HepG2 (cell line): ENCODE measurements at regions not wholly inside any gene's neighbourhood (a gene's known extent, or its start where the extent isn't known, plus 50 kb on each side); places are given as distances from the start of the nearest gene placed in this dataset.

Source experiments
- ATAC-seq: fragments of 200-7000 bp; cut with Tn5 transposase; 3 replicates; pipeline ENCODE4 v1.9.1; 2020; ENCODE audit warnings: mild to moderate bottlenecking, moderate library complexity
- BruUV-seq: library from RNA; stranded (reverse); fragments of 400-500 nt; replicated peaks from 2 replicates; lab custom pipeline; 2021; lab: Mats Ljungman, UMichigan
- CTCF ChIA-PET: fragments of 300-600 bp; formaldehyde crosslinking; extraction: SDS; loops from one replicate; lab custom pipeline; 2021; ENCODE audit warnings: low total read pairs, inconsistent platforms, low intra/inter-chr PET ratio; lab: Yijun Ruan, JAX
- POLR2A ChIA-PET: fragments of 350-600 bp; sonication (Branson Sonifier 250); formaldehyde crosslinking; loops from one replicate; lab custom pipeline; 2020; ENCODE audit warnings: antibody characterized with exemption, inconsistent platforms; lab: Yijun Ruan, JAX
- DNase-seq: peaks from one replicate; pipeline ENCODE4 v3.0.0-alpha.2; 2015; ENCODE audit warnings: low spot score
- FAIRE-seq: peaks from 3 replicates; lab custom pipeline; 2011; peaks lifted over from hg19 to GRCh38; lab: Jason Lieb, UNC
- H2AFZ ChIP-seq: one replicate; pipeline ENCODE4 v1.6.1; 2011; ENCODE audit warnings: low read length, inconsistent platforms
- H3K27ac ChIP-seq: fragments of 300-600 bp; 3 replicates; pipeline ENCODE4 v1.8.0; 2011; ENCODE audit warnings: mixed run types, mild to moderate bottlenecking, mixed read lengths, low read length, inconsistent platforms; ENCODE audit not compliant: insufficient read depth; ENCODE audit errors: extremely low read length
- H3K27me3 ChIP-seq, 2 experiments: fragments of 200-600 bp in 1 of 2; 2 replicates in 1 of 2; 3 replicates in 1 of 2; pipeline versions ENCODE4 v1.6.0 to v1.8.0; 2011; ENCODE audit warnings: low read length in 2 of 2, mild to moderate bottlenecking in 2 of 2, moderate library complexity in 2 of 2, inconsistent platforms in 1 of 2; ENCODE audit not compliant: insufficient read depth in 2 of 2, control insufficient read depth in 1 of 2
- H3K36me3 ChIP-seq, 2 experiments: fragments of 200-600 bp in 1 of 2; replicated peaks in 1 of 2; 2 replicates in 1 of 2; 3 replicates in 1 of 2; pipeline versions ENCODE4 v1.5.1 to v1.8.0; 2011; ENCODE audit warnings: low read length in 2 of 2, inconsistent platforms in 1 of 2; ENCODE audit not compliant: insufficient read depth in 2 of 2, control insufficient read depth in 1 of 2
- H3K4me1 ChIP-seq: 2 replicates; pipeline ENCODE4 v1.5.1; 2012; ENCODE audit warnings: low read length, inconsistent platforms; ENCODE audit not compliant: insufficient read depth
- H3K4me2 ChIP-seq: 2 replicates; pipeline ENCODE4 v1.6.0; 2011; ENCODE audit warnings: low read depth, low read length, inconsistent platforms
- H3K4me3 ChIP-seq, 3 experiments: fragments of 200-600 bp in 1 of 3; sonication (generic), shearing (Covaris generic) in 1 of 3; replicated peaks in 1 of 3; 2 replicates each; pipeline ENCODE4 v1.5.1; 2011 to 2016; ENCODE audit warnings: low read length in 3 of 3, inconsistent platforms in 2 of 3, low read depth in 2 of 3, mild to moderate bottlenecking in 2 of 3, control low read depth in 1 of 3, mixed read lengths in 1 of 3; ENCODE audit not compliant: insufficient read depth in 1 of 3
- H3K79me2 ChIP-seq: one replicate; pipeline ENCODE4 v1.6.1; 2011; ENCODE audit warnings: low read length, inconsistent platforms; ENCODE audit not compliant: insufficient read depth
- H3K9ac ChIP-seq: 2 replicates; pipeline ENCODE4 v1.6.0; 2011; ENCODE audit warnings: mild to moderate bottlenecking, low read depth, low read length, inconsistent platforms; ENCODE audit not compliant: insufficient read depth
- H3K9me3 ChIP-seq: 2 replicates; pipeline ENCODE4 v1.5.1; 2012; ENCODE audit warnings: mild to moderate bottlenecking, low read length
- H4K20me1 ChIP-seq: 2 replicates; pipeline ENCODE4 v1.6.0; 2011; ENCODE audit warnings: inconsistent platforms, mild to moderate bottlenecking, low read length, moderate library complexity; ENCODE audit not compliant: insufficient read depth
- ATF7 ChIP-seq, 2 experiments: fragments of 450-650 bp in 1 of 2; sonication (generic) in 1 of 2; formaldehyde crosslinking in 1 of 2; IDR thresholded peaks; 2 replicates each; pipeline versions ENCODE4 v1.4.0 to v1.6.1; 2016 to 2020; ENCODE audit warnings: antibody characterized with exemption in 1 of 2, mild to moderate bottlenecking in 1 of 2, missing genetic modification reagents in 1 of 2
- IRF2 ChIP-seq: IDR thresholded peaks from 2 replicates; pipeline ENCODE4 v1.6.1; 2018; ENCODE audit warnings: missing genetic modification reagents, missing compliant biosample characterization
- REPIN1 ChIP-seq: sonication (generic); formaldehyde crosslinking; IDR thresholded peaks from 2 replicates; pipeline ENCODE4 v1.8.0; 2022; ENCODE audit warnings: missing genetic modification reagents, low read depth, mild to moderate bottlenecking, borderline replicate concordance
- SALL2 ChIP-seq: sonication (generic); formaldehyde crosslinking; IDR thresholded peaks from 2 replicates; pipeline ENCODE4 v1.8.1; 2023; ENCODE audit warnings: mild to moderate bottlenecking, missing genetic modification reagents, inconsistent platforms
- ZFP36 ChIP-seq: fragments of 150-350 bp; IDR thresholded peaks from 2 replicates; pipeline ENCODE4 v1.6.1; 2018; ENCODE audit warnings: borderline replicate concordance, low read length, low read depth; ENCODE audit not compliant: partially characterized antibody
- ZHX2 ChIP-seq, 2 experiments: sonication (generic) in 1 of 2; formaldehyde crosslinking in 1 of 2; IDR thresholded peaks; 2 replicates each; pipeline versions ENCODE4 v1.6.1 to v1.9.0; 2014 to 2022; ENCODE audit warnings: antibody characterized with exemption in 1 of 2, borderline replicate concordance in 1 of 2, inconsistent platforms in 1 of 2, low read depth in 1 of 2, missing genetic modification reagents in 1 of 2
- ZNF180 ChIP-seq: sonication (generic); formaldehyde crosslinking; IDR thresholded peaks from 2 replicates; pipeline ENCODE4 v1.4.0; 2020; ENCODE audit warnings: low read depth, missing genetic modification reagents, borderline replicate concordance
- ZNF670 ChIP-seq: sonication (generic); formaldehyde crosslinking; IDR thresholded peaks from 2 replicates; pipeline ENCODE4 v1.8.0; 2022; ENCODE audit warnings: mild to moderate bottlenecking, missing genetic modification reagents, borderline replicate concordance
- ZZZ3 ChIP-seq: sonication (generic); formaldehyde crosslinking; IDR thresholded peaks from 2 replicates; pipeline ENCODE4 v1.4.0; 2020; ENCODE audit warnings: missing genetic modification reagents, mild to moderate bottlenecking, borderline replicate concordance
- WGBS: methylation state at CpG from one replicate; pipeline ENCODE4 v1.1.6; 2017; ENCODE audit warnings: low lambda C conversion rate; 5-methylcytosine and 5-hydroxymethylcytosine counted together
- in situ Hi-C: cut with HindIII; loops from 2 replicates; pipeline ENCODE4 v1.10.0; 2017; ENCODE audit warnings: low pct_unique_long_range_greater_than_20kb; ENCODE audit not compliant: extremely low pct_ligation_motif_present
- intact Hi-C: fragments of 100-400 bp; cut with micrococcal nuclease; formaldehyde crosslinking; loops from one replicate; pipeline ENCODE4 v1.10.0; 2022; ENCODE audit not compliant: unreplicated experiment

DNA sequence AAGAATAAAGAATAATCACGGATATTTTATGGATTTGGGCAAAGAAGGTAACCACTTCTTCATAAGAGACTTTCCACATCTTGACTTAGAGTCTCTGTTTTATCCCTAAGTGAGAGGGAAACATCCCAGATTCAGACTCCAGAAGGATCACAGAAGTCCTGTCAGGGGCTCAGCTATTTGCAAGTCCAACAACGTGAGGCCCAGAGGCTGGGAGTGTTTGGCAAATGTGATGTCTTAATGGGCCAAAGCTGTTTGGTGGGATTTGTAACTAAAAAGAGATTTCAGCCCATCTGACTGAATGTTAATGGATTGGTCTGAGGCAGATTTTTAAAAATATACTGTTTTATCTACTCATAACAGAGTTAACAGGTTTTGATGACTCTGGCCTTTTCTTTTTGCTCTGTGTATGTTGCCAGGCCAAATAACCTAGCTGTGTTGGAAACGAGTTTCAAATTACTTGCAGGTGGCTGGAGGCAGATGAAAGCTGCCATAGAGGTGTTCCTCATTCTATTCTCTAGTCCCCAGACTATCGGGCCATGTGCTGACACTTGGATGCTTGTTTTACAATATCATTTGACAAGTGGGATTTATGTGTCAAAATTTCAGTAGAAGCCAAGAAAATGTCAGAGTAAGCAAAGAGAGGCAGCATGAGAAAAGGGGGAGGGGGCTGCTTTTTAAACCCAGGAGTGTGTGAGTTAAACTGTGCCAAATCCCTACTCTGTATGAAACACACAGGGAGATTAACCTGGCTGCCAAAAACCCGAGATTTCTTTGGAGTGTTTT is 330.9 kb downstream of the DCHS2 start (continued):
- TF ChIP-seq ZNF180 (no peak), ZFP36 (no peak), REPIN1 (CRISPR knock-in tag) (no peak), IRF2 (no peak), ZNF670 (CRISPR knock-in tag) (no peak), ZZZ3 (no peak)

- no peak for ATAC-seq
- WGBS, result 5% methylated on average over 6 of the region's 6 CpGs
Observed at GRCh38 chr4:154158361-154159155, 333.0 kb downstream of the DCHS2 start.

More at GRCh38 chr4:154158361-154159155, 333.0 kb downstream of the DCHS2 start:
- no TSS peak for BruUV-seq
- H4K20me1 ChIP-seq, result no peaks in the 10 kb centered on the region
- no peaks in the 10 kb centered on the region for H3K4me1 ChIP-seq
- H3K4me3 ChIP-seq, result no peak overlapping the region
- H3K9ac ChIP-seq, result no peak overlapping the region
- H2AFZ ChIP-seq, result no peak overlapping the region
- H3K36me3 ChIP-seq, result no peaks in the 10 kb centered on the region
- intact Hi-C loops, result no loop called here
- H3K9me3 ChIP-seq, result no peaks in the 10 kb centered on the region
- POLR2A ChIA-PET, result no interaction called here
- no peak overlapping the region for H3K27ac ChIP-seq
- H3K27me3 ChIP-seq, result no peaks in the 10 kb centered on the region; a peak in 1 of 5 replicates
- in situ Hi-C loops, result no loop called here
- TF ChIP-seq ZHX2 (IDR thresholded peaks at IDR 0.05; ENCODE audit: low read depth) (no peak), ZHX2 (CRISPR knock-in tag; IDR thresholded peaks at IDR 0.05; ENCODE audit: borderline replicate concordance) (no peak), SALL2 (CRISPR knock-in tag) (no peak), ATF7 (IDR thresholded peaks at IDR 0.05) (peak; percentile 16; the same call in 1 of the 2 replicates), ATF7 (CRISPR knock-in tag; IDR thresholded peaks at IDR 0.05) (no peak)
- H3K4me2 ChIP-seq, result no peak overlapping the region
- no peak for FAIRE-seq
- CTCF ChIA-PET, result no interaction called here
- DNase-seq, result no peak
- no peaks in the 10 kb centered on the region for H3K79me2 ChIP-seq
